OCI-LY3 (cell line): ENCODE measurements at regions not wholly inside any gene's neighbourhood (a gene's known extent, or its start where the extent isn't known, plus 50 kb on each side); places are given as distances from the start of the nearest gene placed in this dataset.

Experiments used
- H2AFZ ChIP-seq: fragments of 200-600, 300-600 bp; shearing (Covaris generic); 2 replicates; pipeline ENCODE4 v1.6.0; 2014; ENCODE audit warnings: antibody characterized with exemption, low read depth, low read length
- H3K27ac ChIP-seq: fragments of 200-600, 300-600 bp; sonication (generic); 2 replicates; pipeline ENCODE4 v1.5.1; 2014; ENCODE audit warnings: mild to moderate bottlenecking, low read length, moderate library complexity, mixed read lengths
- H3K27me3 ChIP-seq: fragments of 200-600, 300-600 bp; sonication (generic); 2 replicates; pipeline ENCODE4 v1.6.1; 2014; ENCODE audit warnings: low read depth, low read length, mixed read lengths
- H3K36me3 ChIP-seq: fragments of 200-600, 300-600 bp; sonication (generic); replicated peaks from 2 replicates; pipeline ENCODE3; 2014; ENCODE audit warnings: low read depth, low read length, mixed read lengths
- H3K4me1 ChIP-seq: fragments of 300-600, 200-600 bp; sonication (generic); 2 replicates; pipeline ENCODE4 v1.6.1; 2014; ENCODE audit warnings: low read length, mixed read lengths
- H3K4me2 ChIP-seq: fragments of 200-600, 300-600 bp; sonication (generic); 2 replicates; pipeline ENCODE4 v1.6.1; 2014; ENCODE audit warnings: low read length, mixed read lengths
- H3K4me3 ChIP-seq: fragments of 300-600, 200-600 bp; sonication (generic); 2 replicates; pipeline ENCODE4 v1.5.1; 2014; ENCODE audit warnings: antibody characterized with exemption, mild to moderate bottlenecking, low read length, moderate library complexity
- H3K79me2 ChIP-seq: fragments of 300-600, 200-600 bp; shearing (Covaris generic); 2 replicates; pipeline ENCODE4 v1.6.1; 2014; ENCODE audit warnings: mild to moderate bottlenecking, low read length, mixed read lengths
- H3K9ac ChIP-seq: fragments of 300-600, 200-600 bp; shearing (Covaris generic); 2 replicates; pipeline ENCODE4 v1.6.0; 2014; ENCODE audit warnings: mild to moderate bottlenecking, low read length, moderate library complexity
- H3K9me3 ChIP-seq: fragments of 200-600, 300-600 bp; shearing (Covaris generic); 2 replicates; pipeline ENCODE4 v1.6.1; 2014; ENCODE audit warnings: low read length, mixed read lengths; ENCODE audit not compliant: insufficient read depth
- H4K20me1 ChIP-seq: fragments of 200-600, 300-600 bp; sonication (generic); 2 replicates; pipeline ENCODE4 v1.6.1; 2016; ENCODE audit warnings: low read length, mixed read lengths; ENCODE audit not compliant: insufficient read depth
- CTCF ChIP-seq: fragments of 200-600, 300-600 bp; sonication (generic); IDR thresholded peaks from 2 replicates; pipeline ENCODE4 v1.5.1; 2014; ENCODE audit warnings: antibody characterized with exemption, low read length, low read depth
- EZH2phosphoT487 ChIP-seq: fragments of 200-600 bp; shearing (Covaris generic); IDR thresholded peaks from 2 replicates; pipeline ENCODE4 v1.6.1; 2018; ENCODE audit warnings: antibody characterized with exemption, mixed run types, low read depth

GRCh38 chr20:55755411-55755810, 249.9 kb downstream of the CBLN4 start:
- no peaks in the 10 kb centered on the region for H3K9me3 ChIP-seq
- H2AFZ ChIP-seq: no peak overlapping the region
- no peak overlapping the region for H3K4me3 ChIP-seq
- H3K79me2 ChIP-seq: no peaks in the 10 kb centered on the region
- no peak for TF ChIP-seq EZH2phosphoT487
- TF ChIP-seq CTCF: no peak
- H3K4me2 ChIP-seq: no peak overlapping the region
- H3K36me3 ChIP-seq: no peaks in the 10 kb centered on the region
- no peak overlapping the region for H3K27ac ChIP-seq
- H4K20me1 ChIP-seq: no peaks in the 10 kb centered on the region
- no peaks in the 10 kb centered on the region for H3K27me3 ChIP-seq
- no peak overlapping the region for H3K9ac ChIP-seq
- H3K4me1 ChIP-seq: no peaks in the 10 kb centered on the region

GRCh38 chr20:55746723-55747122, 258.6 kb downstream of the CBLN4 start:
- no peak overlapping the region for H2AFZ ChIP-seq
- no peaks in the 10 kb centered on the region for H3K27me3 ChIP-seq
- H3K36me3 ChIP-seq: no peaks in the 10 kb centered on the region
- no peak overlapping the region for H3K4me2 ChIP-seq
- no peak overlapping the region for H3K4me3 ChIP-seq
- H3K79me2 ChIP-seq: no peaks in the 10 kb centered on the region
- H3K9me3 ChIP-seq: no peaks in the 10 kb centered on the region
- H3K27ac ChIP-seq: no peak overlapping the region
- H4K20me1 ChIP-seq: no peaks in the 10 kb centered on the region
- no peaks in the 10 kb centered on the region for H3K4me1 ChIP-seq
- TF ChIP-seq CTCF (no peak), EZH2phosphoT487 (no peak)
- H3K9ac ChIP-seq: no peak overlapping the region

GRCh38 chr20:55745840-55746239, 259.5 kb downstream of the CBLN4 start:
- Histone ChIP-seq H4K20me1 (no peaks in the 10 kb centered on the region), H3K27ac (no peak overlapping the region), H3K4me3 (no peak overlapping the region), H3K9ac (no peak overlapping the region), H3K4me2 (no peak overlapping the region), H3K9me3 (no peaks in the 10 kb centered on the region), H3K79me2 (no peaks in the 10 kb centered on the region), H3K4me1 (no peaks in the 10 kb centered on the region), H2AFZ (no peak overlapping the region), H3K27me3 (no peaks in the 10 kb centered on the region), H3K36me3 (no peaks in the 10 kb centered on the region)
- TF ChIP-seq CTCF: no peak
- no peak for TF ChIP-seq EZH2phosphoT487

GRCh38 chr20:55744896-55745295, 260.4 kb downstream of the CBLN4 start:
- Histone ChIP-seq H3K36me3 (no peaks in the 10 kb centered on the region), H4K20me1 (no peaks in the 10 kb centered on the region), H3K27me3 (no peaks in the 10 kb centered on the region), H2AFZ (no peak overlapping the region), H3K4me2 (no peak overlapping the region), H3K79me2 (no peaks in the 10 kb centered on the region), H3K9me3 (no peaks in the 10 kb centered on the region), H3K27ac (no peak overlapping the region), H3K4me3 (no peak overlapping the region), H3K9ac (no peak overlapping the region), H3K4me1 (no peaks in the 10 kb centered on the region)
- TF ChIP-seq EZH2phosphoT487: no peak
- no peak for TF ChIP-seq CTCF
